K562 (cell line): ENCODE measurements at regions not wholly inside any gene's neighbourhood (a gene's known extent, or its start where the extent isn't known, plus 50 kb on each side); places are given as distances from the start of the nearest gene placed in this dataset.

Experiments
- ATAC-seq: fragments of 200-7000 bp; cut with Tn5 transposase; 3 replicates; pipeline ENCODE4 v1.9.1; 2020; ENCODE audit warnings: moderate library complexity
- BruUV-seq: library from RNA; stranded (reverse); fragments of 400-500 nt; replicated peaks from 2 replicates; lab custom pipeline; 2021; lab: Mats Ljungman, UMichigan
- CTCF ChIA-PET: fragments of 300-600 bp; formaldehyde crosslinking; extraction: SDS; loops from one replicate; lab custom pipeline; 2021; ENCODE audit warnings: low intra/inter-chr PET ratio; lab: Yijun Ruan, JAX
- POLR2A ChIA-PET: fragments of 300-600, 350-650 bp; sonication (Branson Sonifier 250); formaldehyde crosslinking; extraction: SDS; loops from one replicate; lab custom pipeline; 2021; ENCODE audit warnings: antibody characterized with exemption, inconsistent platforms; lab: Yijun Ruan, JAX
- DNase-seq, 4 experiments: peaks; one replicate each; pipeline versions ENCODE4 v3.0.0 to v3.0.0-alpha.2; 2011 to 2018; ENCODE audit warnings: low spot score in 3 of 4, mixed read lengths in 3 of 4; ENCODE audit errors: extremely low read depth in 1 of 4
- FAIRE-seq: peaks from 2 replicates; lab custom pipeline; 2011; peaks lifted over from hg19 to GRCh38; lab: Jason Lieb, UNC
- H2AFZ ChIP-seq: 2 replicates; pipeline ENCODE4 v1.6.0; 2011; ENCODE audit warnings: low read depth, low read length, control low read depth, inconsistent platforms
- H3K27ac ChIP-seq: fragments of 200-600 bp; 3 replicates; pipeline ENCODE4 v1.8.0; 2011; ENCODE audit warnings: low read depth, mild to moderate bottlenecking, control low read depth, inconsistent platforms, low read length, moderate library complexity, mixed read lengths; ENCODE audit errors: extremely low read depth
- H3K27me3 ChIP-seq, 2 experiments: fragments of 300-600 bp in 1 of 2; 2 replicates in 1 of 2; 3 replicates in 1 of 2; pipeline versions ENCODE4 v1.6.0 to v1.8.0; 2011; ENCODE audit warnings: inconsistent platforms in 2 of 2, low read length in 2 of 2, mild to moderate bottlenecking in 1 of 2, mixed read lengths in 1 of 2, moderate library complexity in 1 of 2; ENCODE audit not compliant: control insufficient read depth in 2 of 2, insufficient read depth in 2 of 2
- H3K36me3 ChIP-seq: fragments of 300-600 bp; 3 replicates; pipeline ENCODE4 v1.8.0; 2011; ENCODE audit warnings: mild to moderate bottlenecking, low read length, inconsistent platforms; ENCODE audit not compliant: control insufficient read depth, insufficient read depth
- H3K4me1 ChIP-seq, 2 experiments: fragments of 200-600 bp in 1 of 2; replicated peaks in 1 of 2; 2 replicates in 1 of 2; 3 replicates in 1 of 2; pipeline versions ENCODE4 v1.5.1 to v1.8.0; 2011; ENCODE audit warnings: inconsistent platforms in 2 of 2, low read length in 2 of 2, mild to moderate bottlenecking in 1 of 2, mixed read lengths in 1 of 2, moderate library complexity in 1 of 2; ENCODE audit not compliant: control insufficient read depth in 2 of 2, insufficient read depth in 2 of 2
- H3K4me2 ChIP-seq: 2 replicates; pipeline ENCODE4 v1.6.1; 2011; ENCODE audit warnings: low read length, control low read depth, inconsistent platforms, mixed read lengths; ENCODE audit not compliant: insufficient read depth
- H3K4me3 ChIP-seq: fragments of 200-600 bp; sonication (generic), shearing (Covaris generic); 2 replicates; pipeline ENCODE4 v1.5.1; 2016; ENCODE audit warnings: control low read depth, inconsistent platforms
- H3K79me2 ChIP-seq: fragments of 200-600 bp; 3 replicates; pipeline ENCODE4 v1.8.0; 2011; ENCODE audit warnings: low read length, inconsistent platforms; ENCODE audit not compliant: control insufficient read depth, insufficient read depth
- H3K9ac ChIP-seq, 2 experiments: 2 replicates each; pipeline versions ENCODE4 v1.6.0 to v1.6.1; 2011; ENCODE audit warnings: low read depth in 2 of 2, low read length in 2 of 2, control low read depth in 1 of 2, inconsistent platforms in 1 of 2, mild to moderate bottlenecking in 1 of 2, mixed read lengths in 1 of 2; ENCODE audit not compliant: insufficient read depth in 1 of 2
- H3K9me1 ChIP-seq: one replicate; pipeline ENCODE4 v1.6.0; 2011; ENCODE audit warnings: inconsistent platforms, mild to moderate bottlenecking, low read length, moderate library complexity; ENCODE audit not compliant: control insufficient read depth, insufficient read depth
- H3K9me3 ChIP-seq: replicated peaks from 2 replicates; pipeline ENCODE4 v1.5.1; 2011; ENCODE audit warnings: low read depth, low read length, inconsistent platforms; ENCODE audit not compliant: control insufficient read depth, insufficient read depth
- H4K20me1 ChIP-seq: replicated peaks from 2 replicates; pipeline ENCODE4 v1.6.1; 2011; ENCODE audit warnings: low read length, inconsistent platforms, mixed read lengths; ENCODE audit not compliant: control insufficient read depth, insufficient read depth
- ARID1B ChIP-seq: fragments of 450-650 bp; IDR thresholded peaks from 2 replicates; pipeline ENCODE4 v1.6.1; 2016; ENCODE audit warnings: antibody characterized with exemption, mild to moderate bottlenecking, inconsistent platforms
- BDP1 ChIP-seq: IDR thresholded peaks from 3 replicates; pipeline ENCODE4 v1.6.1; 2011; ENCODE audit not compliant: insufficient read length, insufficient read depth
- BHLHE40 ChIP-seq: IDR thresholded peaks from 2 replicates; pipeline ENCODE4 v1.6.1; 2011; ENCODE audit warnings: low read length, improper control_type of control experiment
- CREB1 ChIP-seq, 2 experiments: sonication (generic) in 1 of 2; formaldehyde crosslinking in 1 of 2; IDR thresholded peaks; 2 replicates each; pipeline versions ENCODE4 v1.6.1 to v1.8.0; 2012 to 2022; ENCODE audit warnings: inconsistent platforms in 1 of 2, mild to moderate bottlenecking in 1 of 2, missing genetic modification reagents in 1 of 2, moderate library complexity in 1 of 2
- CREB3 ChIP-seq: fragments of 450-650 bp; conservative IDR thresholded peaks from 2 replicates; pipeline ENCODE4 v1.6.1; 2016; ENCODE audit warnings: missing genetic modification characterization, low read depth, mild to moderate bottlenecking, missing compliant biosample characterization, moderate library complexity
- CTBP1 ChIP-seq: fragments of 450-650 bp; IDR thresholded peaks from 2 replicates; pipeline ENCODE4 v1.6.1; 2016; ENCODE audit warnings: borderline replicate concordance
- ETS2 ChIP-seq: IDR thresholded peaks from 2 replicates; pipeline ENCODE4 v1.6.1; 2016; ENCODE audit warnings: borderline replicate concordance, missing genetic modification characterization, mild to moderate bottlenecking, moderate library complexity, missing compliant biosample characterization; ENCODE audit not compliant: poor library complexity, severe bottlenecking
- FOXO4 ChIP-seq: fragments of 450-650 bp; formaldehyde crosslinking; IDR thresholded peaks from 2 replicates; pipeline ENCODE4 v1.4.0; 2020; ENCODE audit warnings: mild to moderate bottlenecking, moderate library complexity
- GATAD2A ChIP-seq: fragments of 450-650 bp; IDR thresholded peaks from 2 replicates; pipeline ENCODE4 v1.6.1; 2017
- HDAC1 ChIP-seq, 2 experiments: fragments of 450-650 bp; IDR thresholded peaks; 2 replicates each; pipeline ENCODE4 v1.6.1; 2016 to 2017; ENCODE audit warnings: inconsistent platforms in 1 of 2, mild to moderate bottlenecking in 1 of 2, moderate library complexity in 1 of 2
- ID3 ChIP-seq, 2 experiments: fragments of 250-450 bp in 1 of 2; fragments of 450-650 bp in 1 of 2; sonication (Bioruptor Pico) in 1 of 2; IDR thresholded peaks; 2 replicates each; pipeline versions ENCODE4 v1.6.1 to v1.8.0; 2016 to 2021; ENCODE audit warnings: mild to moderate bottlenecking in 2 of 2, moderate library complexity in 2 of 2, missing compliant biosample characterization in 1 of 2, missing genetic modification characterization in 1 of 2
- KAT2B ChIP-seq: IDR thresholded peaks from one replicate; pipeline ENCODE4 v1.6.1; 2012; ENCODE audit warnings: low read depth, mild to moderate bottlenecking, control low read depth, inconsistent platforms, low read length, moderate library complexity
- MCM2 ChIP-seq: fragments of 450-650 bp; IDR thresholded peaks from 2 replicates; pipeline ENCODE4 v1.6.1; 2017; ENCODE audit warnings: low read depth, mild to moderate bottlenecking
- MXI1 ChIP-seq: IDR thresholded peaks from 2 replicates; pipeline ENCODE4 v1.6.1; 2011; ENCODE audit warnings: low read depth, mild to moderate bottlenecking, improper control_type of control experiment, low read length
- NEUROD1 ChIP-seq: fragments of 150-350 bp; IDR thresholded peaks from 2 replicates; pipeline ENCODE4 v1.6.1; 2014; ENCODE audit warnings: borderline replicate concordance, low read length, low read depth; ENCODE audit not compliant: partially characterized antibody
- PHB ChIP-seq: fragments of 250-450 bp; sonication (Bioruptor Pico); IDR thresholded peaks from 2 replicates; pipeline ENCODE4 v1.5.0; 2021
- RFX1 ChIP-seq: fragments of 450-650 bp; IDR thresholded peaks from 2 replicates; pipeline ENCODE4 v1.6.1; 2016; ENCODE audit warnings: mild to moderate bottlenecking, moderate library complexity
- WHSC1 ChIP-seq: IDR thresholded peaks from one replicate; pipeline ENCODE4 v1.6.1; 2012; ENCODE audit warnings: low read length, control low read depth, inconsistent platforms
- ZKSCAN8 ChIP-seq: fragments of 200-800 bp; sonication (Bioruptor generic); IDR thresholded peaks from 2 replicates; pipeline ENCODE4 v1.6.1; 2016; ENCODE audit warnings: missing genetic modification characterization, missing compliant biosample characterization
- WGBS: fragments of 100-300 bp; shearing (Covaris generic); methylation state at CpG from one replicate; pipeline ENCODE4 v1.1.6; 2016; ENCODE audit warnings: low coverage, mixed read lengths; ENCODE audit not compliant: insufficient coverage; ENCODE audit errors: missing lambda C conversion rate; 5-methylcytosine and 5-hydroxymethylcytosine counted together
- in situ Hi-C: fragments of 300-500 bp; cut with MboI; formaldehyde crosslinking; loops from 4 replicates; pipeline ENCODE4 v1.15.0; 2018; ENCODE audit warnings: inconsistent platforms, mixed read lengths
- intact Hi-C: fragments of 100-400 bp; cut with micrococcal nuclease; formaldehyde crosslinking; loops from 2 replicates; pipeline ENCODE4 v1.14.2; 2022

- Histone ChIP-seq H3K27ac (no peak overlapping the region), H3K9ac (no peak overlapping the region), H4K20me1 (no peaks in the 10 kb centered on the region), H3K4me1 (no peaks in the 10 kb centered on the region), H3K9me3 (no peaks in the 10 kb centered on the region; the same call in 1 of the 2 replicates), H3K79me2 (no peaks in the 10 kb centered on the region), H3K9me1 (no peaks in the 10 kb centered on the region), H3K4me3 (no peak overlapping the region), H2AFZ (no peak overlapping the region), H3K36me3 (no peaks in the 10 kb centered on the region), H3K27me3 (no peaks in the 10 kb centered on the region), H3K4me2 (no peak overlapping the region)
- ATAC-seq (no peak), FAIRE-seq (no peak), DNase-seq (no peak)
- intact Hi-C loops (no loop called here), in situ Hi-C loops (no loop called here)
- ChIA-PET POLR2A (no interaction called here), CTCF (interaction anchor here (0.5 kb wide), 1 partner anchor 625 kb away, joined by 3 read pairs; no protein-coding TSS in a partner anchor)
- no peak for TF ChIP-seq ETS2 (tag)
- no peak for TF ChIP-seq MCM2
- no peak for TF ChIP-seq MXI1
- no peak for TF ChIP-seq RFX1
- TF ChIP-seq WHSC1 = no peak
- no peak for TF ChIP-seq CREB3 (tag)
- no peak for TF ChIP-seq NEUROD1
- no peak for TF ChIP-seq ZKSCAN8 (CRISPR knock-in tag)
- no peak for TF ChIP-seq FOXO4 (CRISPR knock-in tag)
- TF ChIP-seq BHLHE40 = no peak
- no peak for TF ChIP-seq ARID1B
- TF ChIP-seq KAT2B = no peak
- TF ChIP-seq CREB1 (IDR thresholded peaks at IDR 0.05) = no peak
- no peak for TF ChIP-seq CREB1 (CRISPR knock-in tag; IDR thresholded peaks at IDR 0.05)
- TF ChIP-seq CTBP1 = no peak
- TF ChIP-seq HDAC1 (IDR thresholded peaks at IDR 0.05) = no peak
- TF ChIP-seq PHB (CRISPR knock-in tag) = no peak
- TF ChIP-seq ID3 (CRISPR knock-in tag; IDR thresholded peaks at IDR 0.05) = no peak
- TF ChIP-seq ID3 (tag; IDR thresholded peaks at IDR 0.05) = no peak
- no peak for TF ChIP-seq BDP1
- TF ChIP-seq GATAD2A = no peak
- 3% methylated on average over 2 of the region's 2 CpGs for WGBS
- BruUV-seq = no TSS peak
These were observed 856.6 kb upstream of the VRK2 start for GRCh38 chr2:57190007-57190406.
